Thyroid gland (tissue), 4 donors: ENCODE measurements at regions not wholly inside any gene's neighbourhood (a gene's known extent, or its start where the extent isn't known, plus 50 kb on each side); places are given as distances from the start of the nearest gene placed in this dataset.

Experiments
- DNase-seq, 2 donors: peaks; one replicate each; pipeline ENCODE4 v3.0.0-alpha.2; 2019
- H3K27ac ChIP-seq, 3 donors: fragments of 200-600 bp; sonication (generic); 1 replicate in 2 of 3; 2 replicates in 1 of 3; pipeline ENCODE4 v1.5.1; 2016 to 2019; ENCODE audit warnings: mild to moderate bottlenecking in 1 of 3, moderate library complexity in 1 of 3
- H3K27me3 ChIP-seq: fragments of 200-600 bp; sonication (generic); one replicate; pipeline ENCODE4 v1.5.1; 2019
- H3K36me3 ChIP-seq, 2 donors: fragments of 200-600 bp; sonication (generic); one replicate each; pipeline ENCODE4 v1.5.1; 2016 to 2019
- H3K4me1 ChIP-seq, 2 donors: fragments of 200-600 bp; sonication (generic); one replicate each; pipeline ENCODE4 v1.5.1; 2017 to 2019
- H3K4me3 ChIP-seq, 3 donors: fragments of 200-600 bp; sonication (generic); replicated peaks in 1 of 3; 1 replicate in 2 of 3; 2 replicates in 1 of 3; pipeline ENCODE4 v1.5.1; 2016; ENCODE audit warnings: mild to moderate bottlenecking in 1 of 3
- H3K9me3 ChIP-seq: fragments of 200-600 bp; sonication (generic); one replicate; pipeline ENCODE4 v1.5.1; 2017
- POLR2A ChIP-seq, 2 donors: fragments of 450-650 bp; IDR thresholded peaks; one replicate each; pipeline ENCODE4 v1.6.1; 2017; ENCODE audit warnings: antibody characterized with exemption in 2 of 2, mild to moderate bottlenecking in 2 of 2, moderate library complexity in 1 of 2
- WGBS, 2 donors: methylation state at CpG; one replicate each; pipeline ENCODE4 v1.1.5; 2017; 5-methylcytosine and 5-hydroxymethylcytosine counted together
- intact Hi-C: fragments of 100-400 bp; cut with DNase I; formaldehyde crosslinking; loops from one replicate; pipeline ENCODE4 v1.15.1; 2023
- TF ChIP-seq, protein P1 (sequence below), 6 experiments: fragments of 200-600 bp in 3 of 6; fragments of 450-650 bp in 3 of 6; sonication (generic) in 3 of 6; IDR thresholded peaks; one replicate each; pipeline ENCODE4 v1.5.1; 2016 to 2019; ENCODE audit warnings: antibody characterized with exemption in 6 of 6, mild to moderate bottlenecking in 2 of 6, inconsistent platforms in 1 of 6, moderate library complexity in 1 of 6

DNA sequence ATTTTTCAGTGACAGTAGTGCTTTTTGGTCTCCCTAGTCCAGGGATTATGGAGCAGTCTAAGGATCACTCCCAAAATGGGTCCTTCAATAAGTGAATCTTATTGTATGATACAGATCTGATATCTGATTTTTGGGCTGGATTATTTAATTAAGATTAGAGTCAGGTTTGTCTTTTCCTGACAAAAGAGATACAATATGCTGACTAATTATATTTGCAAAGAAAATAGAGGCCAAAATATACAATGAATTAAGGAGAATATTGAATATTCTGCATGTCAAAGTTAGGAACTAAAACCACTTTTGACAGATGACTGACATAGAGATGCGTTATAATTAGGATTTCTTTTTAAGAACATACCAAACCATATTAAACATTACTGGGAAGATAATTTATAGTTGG is 175.2 kb downstream of the FOXG1 start:
- H3K4me1 ChIP-seq, result no peaks in the 10 kb centered on the region
- no peak for TF ChIP-seq POLR2A (IDR thresholded peaks at IDR 0.05)
- TF ChIP-seq, protein P1, sequence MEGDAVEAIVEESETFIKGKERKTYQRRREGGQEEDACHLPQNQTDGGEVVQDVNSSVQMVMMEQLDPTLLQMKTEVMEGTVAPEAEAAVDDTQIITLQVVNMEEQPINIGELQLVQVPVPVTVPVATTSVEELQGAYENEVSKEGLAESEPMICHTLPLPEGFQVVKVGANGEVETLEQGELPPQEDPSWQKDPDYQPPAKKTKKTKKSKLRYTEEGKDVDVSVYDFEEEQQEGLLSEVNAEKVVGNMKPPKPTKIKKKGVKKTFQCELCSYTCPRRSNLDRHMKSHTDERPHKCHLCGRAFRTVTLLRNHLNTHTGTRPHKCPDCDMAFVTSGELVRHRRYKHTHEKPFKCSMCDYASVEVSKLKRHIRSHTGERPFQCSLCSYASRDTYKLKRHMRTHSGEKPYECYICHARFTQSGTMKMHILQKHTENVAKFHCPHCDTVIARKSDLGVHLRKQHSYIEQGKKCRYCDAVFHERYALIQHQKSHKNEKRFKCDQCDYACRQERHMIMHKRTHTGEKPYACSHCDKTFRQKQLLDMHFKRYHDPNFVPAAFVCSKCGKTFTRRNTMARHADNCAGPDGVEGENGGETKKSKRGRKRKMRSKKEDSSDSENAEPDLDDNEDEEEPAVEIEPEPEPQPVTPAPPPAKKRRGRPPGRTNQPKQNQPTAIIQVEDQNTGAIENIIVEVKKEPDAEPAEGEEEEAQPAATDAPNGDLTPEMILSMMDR (IDR thresholded peaks at IDR 0.05), result no peak
- no peaks in the 10 kb centered on the region for H3K36me3 ChIP-seq
- H3K27me3 ChIP-seq, result no peaks in the 10 kb centered on the region
- intact Hi-C loops, result no loop called here
- no peak for DNase-seq
- no peak overlapping the region for H3K4me3 ChIP-seq
- no peak overlapping the region for H3K27ac ChIP-seq
- 96 to 99% methylated on average over 1 of the region's 1 CpG for WGBS, 2 donors
- no peaks in the 10 kb centered on the region for H3K9me3 ChIP-seq

DNA sequence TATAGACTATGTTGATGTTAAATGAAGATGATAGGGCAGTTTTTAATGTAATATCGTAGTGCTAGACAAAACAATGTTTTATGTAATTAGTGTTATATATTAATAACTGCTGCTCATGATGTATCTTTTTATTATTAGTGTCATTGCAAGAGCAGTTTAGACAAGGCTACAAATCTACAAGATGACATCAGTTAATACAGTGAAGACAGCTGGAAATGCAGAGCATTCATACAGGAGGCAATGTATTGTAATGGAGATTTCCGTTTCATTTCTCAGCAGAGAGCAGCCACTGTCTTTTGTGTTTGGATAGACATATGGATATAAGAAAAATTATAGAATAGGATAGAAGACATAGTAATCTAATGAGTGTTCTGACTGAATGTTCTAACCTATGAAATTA is 178.0 kb downstream of the FOXG1 start:
- no peak for TF ChIP-seq POLR2A (IDR thresholded peaks at IDR 0.05)
- TF ChIP-seq, protein P1 (IDR thresholded peaks at IDR 0.05), result no peak

DNA sequence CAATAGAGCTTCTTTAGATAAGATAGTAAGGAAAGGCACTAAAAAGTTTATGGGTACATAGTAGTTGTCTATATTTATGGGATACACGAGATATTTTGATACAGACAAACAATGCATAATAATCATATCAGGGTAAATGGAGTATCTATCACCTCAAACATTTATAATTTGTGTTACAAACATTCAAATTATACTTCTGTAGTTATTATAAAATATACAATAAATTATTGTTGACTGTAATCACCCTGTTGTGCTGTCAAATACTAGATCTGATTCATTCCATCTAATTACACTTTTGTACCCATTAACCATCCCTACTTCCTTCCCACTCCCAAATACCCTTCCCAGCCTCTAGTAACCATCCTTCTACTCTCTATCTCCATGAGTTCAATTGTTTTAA is 179.7 kb downstream of the FOXG1 start:
- Histone ChIP-seq H3K36me3 (no peaks in the 10 kb centered on the region), H3K27me3 (no peaks in the 10 kb centered on the region), H3K27ac (no peak overlapping the region), H3K9me3 (no peaks in the 10 kb centered on the region), H3K4me3 (no peak overlapping the region), H3K4me1 (no peaks in the 10 kb centered on the region)
- DNase-seq, result no peak
- 79 to 80% methylated on average over 1 of the region's 1 CpG for WGBS, 2 donors
- intact Hi-C loops, result no loop called here
- TF ChIP-seq, protein P1 (IDR thresholded peaks at IDR 0.05), result no peak
- no peak for TF ChIP-seq POLR2A (IDR thresholded peaks at IDR 0.05)

More for the DNA sequence above, 178.0 kb downstream of the FOXG1 start:
- H3K27ac ChIP-seq, result no peak overlapping the region
- no peaks in the 10 kb centered on the region for H3K27me3 ChIP-seq
- DNase-seq, result no peak
- intact Hi-C loops, result no loop called here
- H3K9me3 ChIP-seq, result no peaks in the 10 kb centered on the region
- H3K4me1 ChIP-seq, result no peaks in the 10 kb centered on the region
- H3K36me3 ChIP-seq, result no peaks in the 10 kb centered on the region
- WGBS, 2 donors, result 76 to 79% methylated on average over 2 of the region's 2 CpGs
- H3K4me3 ChIP-seq, result no peak overlapping the region

DNA sequence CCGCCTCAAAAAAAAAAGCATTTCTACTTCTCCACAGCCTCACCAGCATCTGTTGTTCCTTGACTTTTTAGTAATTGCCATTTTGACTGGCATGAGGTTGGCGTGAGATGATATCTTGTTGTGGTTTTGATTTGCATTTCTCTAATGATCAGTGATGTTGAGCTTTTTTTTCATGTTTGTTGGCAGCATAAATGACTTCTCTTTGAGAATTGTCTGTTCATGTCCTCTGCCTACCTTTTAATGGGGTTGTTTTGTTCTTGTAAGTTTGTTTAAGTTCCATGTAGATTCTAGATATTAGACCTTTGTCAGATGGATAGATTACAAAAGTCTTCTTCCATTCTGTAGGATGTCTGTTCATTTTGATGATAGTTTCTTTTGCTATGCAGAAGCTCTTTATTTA is 182.9 kb downstream of the FOXG1 start:
- no peaks in the 10 kb centered on the region for H3K9me3 ChIP-seq
- no peak for DNase-seq
- no peaks in the 10 kb centered on the region for H3K36me3 ChIP-seq
- intact Hi-C loops, result no loop called here
- H3K4me1 ChIP-seq, result no peaks in the 10 kb centered on the region
- WGBS, 2 donors, result 88 to 94% methylated on average over 2 of the region's 2 CpGs
- H3K27ac ChIP-seq, result no peak overlapping the region
- no peak overlapping the region for H3K4me3 ChIP-seq
- no peak for TF ChIP-seq POLR2A (IDR thresholded peaks at IDR 0.05)
- TF ChIP-seq, protein P1 (IDR thresholded peaks at IDR 0.05), result no peak
- H3K27me3 ChIP-seq, result no peaks in the 10 kb centered on the region

DNA sequence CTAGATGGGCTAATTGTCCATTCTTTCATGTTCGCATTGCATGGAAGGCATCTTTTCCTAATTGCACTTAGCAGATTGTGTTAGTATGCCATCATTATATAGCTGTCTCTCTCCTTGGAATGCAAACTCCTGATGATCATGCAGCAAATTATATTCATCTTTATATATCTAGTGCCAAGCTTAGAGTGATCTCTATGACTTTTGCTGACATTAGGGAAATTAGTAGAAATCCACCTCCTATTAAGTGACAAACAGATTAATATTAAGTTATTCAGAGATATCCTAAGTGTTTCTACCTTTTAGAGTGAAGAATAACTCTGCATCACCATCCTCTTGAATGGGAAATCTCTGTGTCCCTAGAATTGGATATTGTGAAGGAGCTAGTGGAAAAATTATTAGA is 185.6 kb downstream of the FOXG1 start:
- no peaks in the 10 kb centered on the region for H3K4me1 ChIP-seq
- no peak overlapping the region for H3K27ac ChIP-seq
- 96% methylated on average over 1 of the region's 1 CpG for WGBS, 2 donors
- H3K27me3 ChIP-seq, result no peaks in the 10 kb centered on the region
- no peak for TF ChIP-seq POLR2A (IDR thresholded peaks at IDR 0.05)
- TF ChIP-seq, protein P1 (IDR thresholded peaks at IDR 0.05), result no peak
- no peak for DNase-seq
- no peaks in the 10 kb centered on the region for H3K9me3 ChIP-seq
- no peaks in the 10 kb centered on the region for H3K36me3 ChIP-seq
- intact Hi-C loops, result no loop called here
- no peak overlapping the region for H3K4me3 ChIP-seq
